Activated CD8-positive, alpha-beta memory T cell treated with anti-CD3 and anti-CD28 coated beads, Interleukin-2, amount 50 U/mL, for 24 hours (primary cell): ENCODE measurements at regions not wholly inside any gene's neighbourhood (a gene's known extent, or its start where the extent isn't known, plus 50 kb on each side); places are given as distances from the start of the nearest gene placed in this dataset.
A peak's percentile ranks its signal among the peaks of the same experiment; 100 is the strongest.
"Not testable (repeated sequence)": the region's sequence is repeated elsewhere in the genome, so short reads cannot be mapped to it uniquely, and the experiment has no call there.

ENCODE experiments used
- DNase-seq: peaks from one replicate; pipeline ENCODE4 v3.0.0-alpha.2; 2020; ENCODE audit errors: extremely low read depth

- DNase-seq = no peak
Observed at GRCh38 chr3:5035113-5035512, 55.9 kb downstream of the BHLHE40 start.

- no peak for DNase-seq
Observed at GRCh38 chr3:5035692-5036391, 56.6 kb downstream of the BHLHE40 start.

- DNase-seq = no peak
Observed at GRCh38 chr3:5036392-5036766, 57.1 kb downstream of the BHLHE40 start.

GRCh38 chr3:5036858-5037257 lies 57.6 kb downstream of the BHLHE40 start:
- no peak for DNase-seq

GRCh38 chr3:5039585-5039984 lies 60.3 kb downstream of the BHLHE40 start:
- no peak for DNase-seq

- DNase-seq = no peak
Observed at GRCh38 chr3:5041315-5041714, 62.1 kb downstream of the BHLHE40 start.

GRCh38 chr3:5045961-5046360 lies 66.7 kb downstream of the BHLHE40 start:
- no peak for DNase-seq

GRCh38 chr3:5047764-5048419 lies 68.7 kb downstream of the BHLHE40 start:
- DNase-seq = no peak

GRCh38 chr3:5051772-5052171 lies 70.3 kb upstream of the ARL8B start:
- DNase-seq = no peak

- DNase-seq = no peak
Observed at GRCh38 chr3:5052247-5052646, 69.8 kb upstream of the ARL8B start.

- DNase-seq = no peak
Observed at GRCh38 chr3:5053021-5053831, 68.9 kb upstream of the ARL8B start.

GRCh38 chr3:5054098-5054497 lies 68.0 kb upstream of the ARL8B start:
- DNase-seq = no peak

GRCh38 chr3:5054579-5054978 lies 67.5 kb upstream of the ARL8B start:
- DNase-seq = not testable (repeated sequence)

- DNase-seq = no peak
Observed at GRCh38 chr3:5055357-5056110, 66.6 kb upstream of the ARL8B start.

- DNase-seq = no peak
Observed at GRCh38 chr3:5056111-5056391, 66.0 kb upstream of the ARL8B start.

GRCh38 chr3:5057272-5057671 lies 64.8 kb upstream of the ARL8B start:
- no peak for DNase-seq

GRCh38 chr3:5057857-5058324 lies 64.2 kb upstream of the ARL8B start:
- peak; percentile 44 for DNase-seq

GRCh38 chr3:5058471-5058951 lies 63.6 kb upstream of the ARL8B start:
- no peak for DNase-seq

- no peak for DNase-seq
Observed at GRCh38 chr3:5059782-5060181, 62.3 kb upstream of the ARL8B start.

- no peak for DNase-seq
Observed at GRCh38 chr3:5061218-5061569, 60.9 kb upstream of the ARL8B start.

GRCh38 chr3:5063724-5064123 lies 58.4 kb upstream of the ARL8B start:
- no peak for DNase-seq

GRCh38 chr3:5068531-5069050 lies 53.5 kb upstream of the ARL8B start:
- no peak for DNase-seq
